Muscle of leg (tissue), 3 donors: ENCODE measurements at regions not wholly inside any gene's neighbourhood (a gene's known extent, or its start where the extent isn't known, plus 50 kb on each side); places are given as distances from the start of the nearest gene placed in this dataset.
"Not testable (repeated sequence)": the region's sequence is repeated elsewhere in the genome, so short reads cannot be mapped to it uniquely, and the experiment has no call there.

Source experiments
- DNase-seq: peaks from one replicate; pipeline ENCODE4 v3.0.0; 2013
- H3K27ac ChIP-seq: one replicate; pipeline ENCODE4 v1.5.1; 2013; ENCODE audit warnings: mild to moderate bottlenecking, low read length, control low read depth
- H3K27me3 ChIP-seq: one replicate; pipeline ENCODE4 v1.6.1; 2013; ENCODE audit warnings: low read length; ENCODE audit not compliant: control insufficient read depth, insufficient read depth
- H3K36me3 ChIP-seq: one replicate; pipeline ENCODE4 v1.6.1; 2013; ENCODE audit warnings: low read length; ENCODE audit not compliant: control insufficient read depth, insufficient read depth
- H3K4me1 ChIP-seq: one replicate; pipeline ENCODE4 v1.6.1; 2013; ENCODE audit warnings: low read length; ENCODE audit not compliant: control insufficient read depth, insufficient read depth
- H3K4me3 ChIP-seq: one replicate; pipeline ENCODE4 v1.5.1; 2013; ENCODE audit warnings: low read length, control low read depth
- H3K9me3 ChIP-seq: replicated peaks from 2 replicates; pipeline ENCODE4 v1.6.1; 2013; ENCODE audit warnings: low read depth, low read length; ENCODE audit not compliant: control insufficient read depth
- WGBS: methylation state at CpG from one replicate; pipeline ENCODE4 v1.1.5; 2013; ENCODE audit warnings: missing lambda C conversion rate; ENCODE audit not compliant: insufficient coverage; 5-methylcytosine and 5-hydroxymethylcytosine counted together

DNA sequence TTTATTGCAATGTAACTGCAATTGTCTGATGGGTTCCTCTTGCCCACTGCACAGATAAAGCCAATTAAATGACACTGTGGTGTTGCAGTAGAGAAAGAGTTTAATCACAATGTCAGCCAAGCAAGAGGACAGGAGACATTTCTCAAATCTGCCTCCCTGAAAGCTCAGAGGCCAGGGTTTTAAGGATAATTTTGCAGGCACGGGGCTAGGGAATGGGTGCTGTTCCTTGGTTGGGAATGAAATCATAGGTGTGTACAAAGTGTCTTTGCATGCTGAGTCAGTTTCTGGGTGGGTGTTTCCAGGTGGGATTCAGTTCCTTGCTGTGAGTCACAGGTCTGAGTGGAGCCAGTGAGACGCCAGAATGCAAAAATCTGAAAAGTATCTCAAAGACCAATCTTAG is 271.4 kb downstream of the DOK5 start:
- DNase-seq, result no peak

DNA sequence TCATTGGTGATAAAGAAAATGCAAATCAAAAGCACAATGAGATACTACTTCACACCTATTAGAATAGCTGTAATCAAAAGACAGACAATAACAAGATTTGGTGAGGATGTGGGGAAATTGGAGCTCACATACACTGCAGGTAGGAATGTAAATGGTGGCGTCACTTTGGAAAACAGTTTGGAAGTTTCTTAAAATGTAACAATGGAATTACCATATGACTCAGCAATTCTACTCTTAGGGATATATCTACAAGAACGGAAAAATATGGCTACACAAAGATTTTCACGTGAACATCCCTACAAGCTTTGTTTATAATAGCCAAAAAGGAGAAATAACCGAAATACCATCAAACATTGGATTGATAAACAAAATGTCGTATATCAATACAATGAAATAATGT is 270.4 kb downstream of the DOK5 start:
- H3K4me3 ChIP-seq, result no peak overlapping the region
- H3K27me3 ChIP-seq, result no peaks in the 10 kb centered on the region
- H3K36me3 ChIP-seq, result no peaks in the 10 kb centered on the region
- H3K4me1 ChIP-seq, result no peaks in the 10 kb centered on the region
- no peak overlapping the region for H3K27ac ChIP-seq
- peaks cover 3% of the 10 kb centered on the region for H3K9me3 ChIP-seq
- WGBS, result no CpG with 5 or more reads among the region's 5 CpGs
- no peak for DNase-seq

More for the DNA sequence above, 271.4 kb downstream of the DOK5 start:
- Histone ChIP-seq H3K27ac (no peak overlapping the region), H3K36me3 (no peaks in the 10 kb centered on the region), H3K4me3 (no peak overlapping the region), H3K9me3 (peaks cover 3% of the 10 kb centered on the region), H3K4me1 (no peaks in the 10 kb centered on the region), H3K27me3 (no peaks in the 10 kb centered on the region)
- WGBS, result 89% methylated on average over 2 of the region's 2 CpGs

DNA sequence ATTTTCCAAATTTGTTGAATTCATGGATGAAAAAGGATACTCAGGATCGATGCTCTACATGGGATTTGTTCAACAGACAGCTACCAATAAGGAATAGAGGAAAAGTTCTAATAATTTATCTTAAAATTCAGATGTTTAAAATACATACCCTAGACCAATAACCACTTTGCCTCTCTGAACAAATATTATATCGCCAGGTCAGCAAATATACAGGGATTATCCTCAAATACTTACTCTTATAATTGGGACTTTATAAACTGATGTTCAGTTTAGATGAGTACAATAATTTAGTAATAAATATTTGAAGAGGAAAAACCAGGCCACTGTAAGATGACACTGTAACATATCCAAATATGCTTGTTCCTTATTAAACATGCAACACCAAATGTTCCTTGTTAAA is 268.7 kb downstream of the DOK5 start:
- Histone ChIP-seq H3K27ac (no peak overlapping the region), H3K27me3 (no peaks in the 10 kb centered on the region), H3K4me1 (no peaks in the 10 kb centered on the region), H3K9me3 (peaks cover 3% of the 10 kb centered on the region), H3K4me3 (no peak overlapping the region), H3K36me3 (no peaks in the 10 kb centered on the region)
- no peak for DNase-seq
- no CpG with 5 or more reads among the region's 2 CpGs for WGBS

DNA sequence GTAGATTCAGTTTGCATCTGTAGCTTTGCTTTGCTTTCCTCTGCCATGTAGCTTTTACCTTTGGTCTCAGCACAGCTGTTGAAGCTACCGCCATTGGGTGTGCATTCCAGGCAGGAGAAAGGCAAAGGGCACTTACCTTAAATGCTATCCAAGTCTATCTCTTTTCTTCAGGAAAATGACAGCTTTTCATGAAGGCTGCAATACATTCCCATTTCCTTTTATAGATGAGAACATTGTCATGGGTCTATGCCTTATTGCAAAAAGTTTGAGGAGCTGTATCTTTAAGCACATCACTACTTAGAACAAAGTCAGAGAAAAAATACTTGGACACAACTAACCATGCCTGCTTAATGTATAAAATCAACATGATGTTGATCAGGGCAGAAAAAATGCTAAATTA is 266.8 kb downstream of the DOK5 start:
- no peaks in the 10 kb centered on the region for H3K36me3 ChIP-seq
- H3K27ac ChIP-seq, result no peak overlapping the region
- H3K9me3 ChIP-seq, result no peaks in the 10 kb centered on the region
- no peaks in the 10 kb centered on the region for H3K4me1 ChIP-seq
- WGBS, result 88% methylated on average over 1 of the region's 1 CpG
- H3K4me3 ChIP-seq, result no peak overlapping the region
- no peaks in the 10 kb centered on the region for H3K27me3 ChIP-seq
- no peak for DNase-seq

DNA sequence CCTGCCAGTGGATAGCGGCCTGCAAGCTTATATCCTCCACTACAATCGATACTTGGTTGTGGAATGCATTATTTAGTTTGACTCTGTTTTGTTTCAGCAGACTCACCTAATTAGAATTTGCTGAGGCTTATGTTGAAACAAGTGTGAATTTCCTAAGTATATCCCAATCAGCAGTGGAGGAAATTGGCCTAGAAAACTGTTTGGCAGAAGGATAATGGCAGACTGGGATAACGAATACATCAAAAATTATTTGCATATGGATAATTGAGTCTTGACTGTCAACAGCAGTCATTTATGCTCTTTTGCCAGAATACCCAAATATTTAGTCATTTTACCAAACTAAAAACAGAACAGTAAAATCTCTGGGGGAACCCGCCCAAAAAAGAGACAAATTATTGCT is 261.0 kb downstream of the DOK5 start:
- WGBS, result no CpG with 5 or more reads among the region's 4 CpGs
- Histone ChIP-seq H3K9me3 (no peaks in the 10 kb centered on the region), H3K27me3 (no peaks in the 10 kb centered on the region)

DNA sequence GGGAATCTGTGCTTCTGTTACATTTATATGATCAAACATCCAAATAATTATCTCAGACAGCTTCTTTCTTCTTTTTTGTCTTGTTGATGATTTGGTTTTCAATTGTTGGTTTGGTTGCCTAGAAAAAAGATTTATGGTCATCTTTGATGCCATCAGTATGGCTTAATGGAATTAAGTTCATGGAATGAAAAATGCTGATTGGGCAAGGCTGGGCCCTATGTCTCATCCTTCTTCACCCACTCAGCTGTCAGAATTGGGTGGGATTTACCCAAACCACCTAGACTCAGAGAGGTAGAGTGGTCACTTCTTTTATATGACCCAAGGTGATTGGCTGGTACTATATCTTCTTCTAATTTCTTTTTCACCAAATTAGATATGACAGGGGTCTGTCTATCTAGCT is 258.3 kb downstream of the DOK5 start:
- Histone ChIP-seq H3K36me3 (no peaks in the 10 kb centered on the region), H3K4me3 (no peak overlapping the region), H3K9me3 (no peaks in the 10 kb centered on the region), H3K4me1 (no peaks in the 10 kb centered on the region), H3K27ac (no peak overlapping the region), H3K27me3 (no peaks in the 10 kb centered on the region)
- DNase-seq, result no peak

More for the DNA sequence above, 261.0 kb downstream of the DOK5 start:
- Histone ChIP-seq H3K27ac (no peak overlapping the region), H3K36me3 (no peaks in the 10 kb centered on the region), H3K4me3 (no peak overlapping the region), H3K4me1 (no peaks in the 10 kb centered on the region)
- DNase-seq, result no peak

DNA sequence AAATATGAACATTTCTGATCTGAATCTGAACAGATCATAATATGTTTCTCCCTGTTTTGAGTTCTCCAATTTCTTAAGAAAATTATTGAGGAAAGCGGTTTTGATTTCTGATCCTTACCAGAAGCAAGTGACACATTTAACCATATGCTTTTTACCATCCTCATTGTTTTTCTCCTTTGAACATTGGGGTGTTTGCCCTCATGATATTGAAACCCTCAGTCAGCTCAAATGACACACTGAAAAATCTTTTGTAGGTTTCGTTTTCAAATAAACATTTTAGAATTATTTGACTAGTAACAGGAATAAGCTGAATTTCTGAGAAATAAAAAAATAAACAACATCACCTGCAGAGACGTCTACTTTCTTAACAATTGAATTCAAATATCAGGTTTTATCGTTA is 252.1 kb downstream of the DOK5 start:
- H3K36me3 ChIP-seq, result no peaks in the 10 kb centered on the region
- H3K27me3 ChIP-seq, result no peaks in the 10 kb centered on the region
- H3K4me3 ChIP-seq, result no peak overlapping the region
- no CpG with 5 or more reads among the region's 4 CpGs for WGBS
- no peaks in the 10 kb centered on the region for H3K9me3 ChIP-seq
- H3K27ac ChIP-seq, result no peak overlapping the region
- DNase-seq, result no peak
- H3K4me1 ChIP-seq, result no peaks in the 10 kb centered on the region

DNA sequence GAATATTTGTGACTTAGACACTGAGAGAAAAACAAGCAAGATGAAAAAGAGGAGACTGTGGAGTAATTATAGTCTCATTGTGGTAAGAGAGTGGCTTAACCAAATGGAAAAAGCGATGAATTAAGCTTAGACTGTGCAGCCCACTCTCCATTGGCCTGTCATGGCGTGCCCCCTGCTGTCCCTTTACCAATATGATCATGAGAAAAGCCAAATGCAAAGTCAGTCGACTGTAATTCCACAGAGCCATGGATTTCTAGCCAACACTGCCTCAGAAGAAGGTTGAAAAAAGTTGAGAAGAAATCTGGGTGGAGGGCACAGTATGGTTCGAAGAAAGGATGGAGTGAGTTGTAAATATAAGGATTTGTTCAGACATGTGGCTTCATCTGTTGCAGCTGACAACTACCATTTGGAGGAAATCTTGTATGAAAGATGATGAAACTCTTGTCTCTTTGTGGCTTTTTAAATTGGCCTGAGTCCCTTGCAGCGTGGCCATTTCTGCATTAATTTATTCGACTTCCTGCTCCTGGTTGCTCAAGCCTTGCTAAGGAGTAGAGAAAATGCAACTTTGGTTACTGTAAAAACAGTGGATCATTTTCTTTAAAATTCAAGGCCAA is 251.4 kb downstream of the DOK5 start:
- Histone ChIP-seq H3K27ac (no peak overlapping the region), H3K27me3 (no peaks in the 10 kb centered on the region), H3K4me3 (no peak overlapping the region), H3K36me3 (no peaks in the 10 kb centered on the region), H3K4me1 (no peaks in the 10 kb centered on the region), H3K9me3 (no peaks in the 10 kb centered on the region)
- no peak for DNase-seq
- WGBS, result 82% methylated on average over 5 of the region's 6 CpGs

DNA sequence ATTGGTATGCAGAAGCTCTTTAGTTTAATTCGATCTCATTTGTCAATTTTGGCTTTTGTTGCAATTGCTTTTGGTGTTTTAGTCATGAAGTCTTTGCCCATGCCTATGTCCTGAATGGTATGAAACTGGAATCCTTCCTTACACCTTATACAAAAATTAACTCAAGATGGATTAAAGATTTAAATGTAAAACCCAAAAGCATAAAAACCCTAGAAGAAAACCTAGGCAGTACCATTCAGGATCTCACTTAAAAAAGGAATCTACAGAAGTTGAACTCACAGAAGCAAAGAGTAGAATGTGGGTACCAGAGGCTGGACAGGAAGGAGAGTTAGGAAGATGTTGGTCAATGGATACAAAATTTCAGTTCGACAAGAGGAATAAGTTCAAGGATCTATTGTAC is 249.9 kb downstream of the DOK5 start:
- H3K9me3 ChIP-seq, DNase-seq, H3K27me3 ChIP-seq, H3K27ac ChIP-seq, H3K36me3 ChIP-seq, H3K4me3 ChIP-seq, H3K4me1 ChIP-seq: not testable (repeated sequence)
- WGBS, result no CpG with 5 or more reads among the region's 2 CpGs

DNA sequence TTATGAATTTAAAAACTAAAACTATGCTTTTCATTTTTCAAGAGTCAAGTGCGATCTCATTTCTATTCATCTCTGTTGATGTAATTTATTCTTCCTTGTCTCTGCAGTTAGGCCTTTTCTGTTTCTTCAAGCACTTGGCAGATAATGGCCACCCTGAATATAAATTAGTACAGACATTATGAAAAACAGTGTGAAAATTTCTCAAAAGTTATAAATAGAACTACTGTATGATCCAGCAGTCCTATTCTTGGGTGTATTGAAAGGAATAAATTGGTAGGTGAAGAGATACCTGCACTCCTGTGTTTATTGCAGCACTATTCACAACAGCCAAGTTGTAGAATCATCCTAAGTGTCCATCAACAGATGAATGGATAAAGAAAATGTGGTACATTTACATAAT is 248.3 kb downstream of the DOK5 start:
- Histone ChIP-seq H3K4me1 (no peaks in the 10 kb centered on the region), H3K9me3 (no peaks in the 10 kb centered on the region), H3K27me3 (no peaks in the 10 kb centered on the region), H3K36me3 (no peaks in the 10 kb centered on the region), H3K27ac (no peak overlapping the region), H3K4me3 (no peak overlapping the region)
- WGBS, result no CpG with 5 or more reads among the region's 1 CpG
- DNase-seq, result no peak

DNA sequence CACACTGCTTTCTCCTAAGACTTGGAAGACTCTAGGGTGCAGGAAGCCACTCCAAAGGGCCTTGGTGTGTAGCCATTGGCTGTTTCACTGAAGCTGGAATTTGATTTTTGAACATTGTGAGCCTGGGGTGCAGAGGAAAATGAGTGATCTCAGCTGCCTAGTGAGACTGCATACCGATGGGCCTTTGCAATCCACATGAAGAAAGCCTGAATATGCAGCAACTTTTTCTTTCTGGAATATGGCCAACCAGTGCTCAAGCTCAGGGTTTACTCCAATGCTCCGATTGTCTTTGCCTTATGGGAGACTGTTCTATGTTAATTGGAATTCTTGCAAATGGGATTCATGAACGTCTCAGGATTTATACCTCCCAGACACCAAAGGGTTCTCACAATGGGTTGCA is 242.6 kb downstream of the DOK5 start:
- no peaks in the 10 kb centered on the region for H3K27me3 ChIP-seq
- H3K9me3 ChIP-seq, result no peaks in the 10 kb centered on the region
- H3K27ac ChIP-seq, result no peak overlapping the region
- H3K4me1 ChIP-seq, result no peaks in the 10 kb centered on the region
- 67% methylated on average over 1 of the region's 3 CpGs for WGBS
- H3K36me3 ChIP-seq, result no peaks in the 10 kb centered on the region
- peak; percentile 23 for DNase-seq
- H3K4me3 ChIP-seq, result no peak overlapping the region
